WTC11 (cell line): ENCODE measurements at regions not wholly inside any gene's neighbourhood (a gene's known extent, or its start where the extent isn't known, plus 50 kb on each side); places are given as distances from the start of the nearest gene placed in this dataset.

ENCODE experiments used
- ATAC-seq: fragments of 200-7000 bp; cut with Tn5 transposase; 2 replicates; pipeline ENCODE4 v1.10.0; 2021; ENCODE audit warnings: mild to moderate bottlenecking, moderate library complexity
- CTCF ChIA-PET: fragments of 300-600 bp; sonication (Branson Sonifier 250); formaldehyde crosslinking; loops from one replicate; lab custom pipeline; 2021; ENCODE audit warnings: antibody characterized with exemption; lab: Charles Lee
- POLR2A ChIA-PET: fragments of 350-600 bp; sonication (Branson Sonifier 250); formaldehyde crosslinking; loops from one replicate; lab custom pipeline; 2021; ENCODE audit warnings: antibody characterized with exemption; lab: Charles Lee
- DNase-seq: peaks from one replicate; pipeline ENCODE4 v3.0.0; 2021; ENCODE audit warnings: low spot score
- H3K27ac Mint-ChIP-seq: 2 replicates; pipeline ENCODE4 v1.8.0; 2021; ENCODE audit warnings: mixed read lengths
- H3K27me3 Mint-ChIP-seq: 2 replicates; pipeline ENCODE4 v1.8.0; 2021; ENCODE audit warnings: low read depth, mild to moderate bottlenecking, moderate library complexity, mixed read lengths
- H3K36me3 Mint-ChIP-seq: 2 replicates; pipeline ENCODE4 v1.8.0; 2021; ENCODE audit warnings: mixed read lengths
- H3K4me1 Mint-ChIP-seq: 2 replicates; pipeline ENCODE4 v1.8.0; 2022; ENCODE audit warnings: mixed read lengths
- H3K4me3 Mint-ChIP-seq: 2 replicates; pipeline ENCODE4 v1.8.0; 2021; ENCODE audit warnings: mild to moderate bottlenecking, moderate library complexity, mixed read lengths
- H3K9me3 Mint-ChIP-seq: 2 replicates; pipeline ENCODE4 v1.8.0; 2021; ENCODE audit warnings: mixed read lengths
- FOXP1 ChIP-seq: sonication (generic); formaldehyde crosslinking; IDR thresholded peaks from 2 replicates; pipeline ENCODE4 v1.8.0; 2022; ENCODE audit warnings: missing genetic modification reagents, mild to moderate bottlenecking, moderate library complexity, borderline replicate concordance
- HMGA2 ChIP-seq: fragments of 250-450 bp; sonication (Bioruptor Pico); IDR thresholded peaks from 2 replicates; pipeline ENCODE4 v1.4.0; 2021; ENCODE audit warnings: mild to moderate bottlenecking, moderate library complexity
- NR3C1 ChIP-seq: sonication (generic); formaldehyde crosslinking; conservative IDR thresholded peaks from 2 replicates; pipeline ENCODE4 v1.8.1; 2023; ENCODE audit warnings: low read depth, mild to moderate bottlenecking, missing genetic modification reagents
- RELA ChIP-seq: sonication (generic); formaldehyde crosslinking; IDR thresholded peaks from 2 replicates; pipeline ENCODE4 v1.8.1; 2022; ENCODE audit warnings: missing genetic modification reagents, mild to moderate bottlenecking, borderline replicate concordance
- TEAD1 ChIP-seq: sonication (generic); formaldehyde crosslinking; IDR thresholded peaks from 2 replicates; pipeline ENCODE4 v1.8.0; 2022; ENCODE audit warnings: mild to moderate bottlenecking, missing genetic modification reagents
- ZNF138 ChIP-seq: sonication (generic); formaldehyde crosslinking; conservative IDR thresholded peaks from 2 replicates; pipeline ENCODE4 v1.8.1; 2022; ENCODE audit warnings: mild to moderate bottlenecking, moderate library complexity, missing genetic modification reagents
- ZNF232 ChIP-seq: sonication (generic); formaldehyde crosslinking; IDR thresholded peaks from 2 replicates; pipeline ENCODE4 v1.8.0; 2022; ENCODE audit warnings: mild to moderate bottlenecking, missing genetic modification reagents
- ZNF396 ChIP-seq: fragments of 250-450 bp; sonication (Bioruptor Pico); IDR thresholded peaks from 2 replicates; pipeline ENCODE4 v1.8.0; 2021; ENCODE audit warnings: mild to moderate bottlenecking, moderate library complexity, borderline replicate concordance
- TF ChIP-seq, protein P1 (sequence below): sonication (generic); formaldehyde crosslinking; IDR thresholded peaks from 2 replicates; pipeline ENCODE4 v1.8.0; 2022; ENCODE audit warnings: mild to moderate bottlenecking, missing genetic modification reagents
- TF ChIP-seq, protein P2 (sequence below): sonication (generic); formaldehyde crosslinking; IDR thresholded peaks from 2 replicates; pipeline ENCODE4 v1.8.0; 2022; ENCODE audit warnings: mild to moderate bottlenecking, missing genetic modification reagents
- TF ChIP-seq, protein P3 (sequence below): sonication (generic); formaldehyde crosslinking; IDR thresholded peaks from 2 replicates; pipeline ENCODE4 v1.8.1; 2022; ENCODE audit warnings: low read depth, mild to moderate bottlenecking, moderate library complexity, missing genetic modification reagents, borderline replicate concordance
- TF ChIP-seq, protein P4 (sequence below): sonication (generic); formaldehyde crosslinking; IDR thresholded peaks from 2 replicates; pipeline ENCODE4 v1.8.0; 2022; ENCODE audit warnings: mild to moderate bottlenecking, missing genetic modification reagents
- TF ChIP-seq, protein P5 (sequence below): sonication (generic); formaldehyde crosslinking; IDR thresholded peaks from 2 replicates; pipeline ENCODE4 v1.8.0; 2023; ENCODE audit warnings: mild to moderate bottlenecking, missing genetic modification reagents

DNA sequence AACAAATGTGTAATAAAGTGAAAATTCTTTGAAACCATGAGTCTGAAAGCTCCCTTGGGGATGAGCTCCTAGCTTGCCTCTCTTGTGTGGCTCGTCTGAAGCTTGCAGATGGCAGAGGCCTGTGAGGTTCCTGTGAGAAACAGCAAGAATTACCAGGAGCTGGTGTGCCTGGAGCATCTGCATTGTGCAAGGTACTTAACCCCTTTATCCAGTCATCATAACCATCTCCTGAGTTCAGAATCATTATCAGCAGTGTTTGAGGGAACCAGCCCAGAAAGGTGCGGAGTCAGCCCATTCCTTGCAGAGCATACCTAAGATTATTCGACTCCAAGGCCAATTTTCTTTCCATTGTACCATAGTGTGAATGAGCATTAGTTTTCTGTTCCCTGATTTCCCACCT lies 51.7 kb upstream of the TRA2B start:
- ATAC-seq = no peak
- POLR2A ChIA-PET = no interaction called here

DNA sequence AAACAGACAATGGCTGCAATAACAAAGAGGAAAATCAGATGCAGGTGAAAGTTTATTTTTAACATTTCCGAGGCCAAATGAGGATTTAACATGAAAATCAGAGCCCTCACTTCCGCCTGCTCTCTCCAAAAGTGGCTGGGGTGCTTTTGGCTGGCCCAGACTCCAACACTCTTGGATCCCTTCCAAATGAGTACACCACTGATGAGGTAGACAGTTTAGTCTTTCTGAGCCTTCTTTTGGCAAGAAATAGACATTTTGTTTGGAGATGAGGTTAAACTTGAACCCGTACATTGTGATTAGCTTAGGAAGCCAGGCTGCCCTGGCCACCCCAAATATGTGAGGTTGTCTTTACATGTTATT lies 51.0 kb upstream of the TRA2B start:
- Mint-ChIP-seq H3K9me3 (no peaks in the 10 kb centered on the region), H3K27ac (no peak overlapping the region), H3K4me3 (no peak overlapping the region), H3K27me3 (peaks cover 6% of the 10 kb centered on the region; the same call in 1 of the 2 replicates), H3K36me3 (no peaks in the 10 kb centered on the region), H3K4me1 (peaks cover 3% of the 10 kb centered on the region; the same call in 1 of the 2 replicates)
- TF ChIP-seq ZNF232 (CRISPR knock-in tag) (no peak), TEAD1 (CRISPR knock-in tag) (no peak), HMGA2 (CRISPR knock-in tag) (no peak), ZNF138 (CRISPR knock-in tag) (no peak), ZNF396 (CRISPR knock-in tag) (no peak), FOXP1 (CRISPR knock-in tag) (no peak), RELA (CRISPR knock-in tag) (no peak), NR3C1 (CRISPR knock-in tag) (no peak)
- TF ChIP-seq, protein P1, sequence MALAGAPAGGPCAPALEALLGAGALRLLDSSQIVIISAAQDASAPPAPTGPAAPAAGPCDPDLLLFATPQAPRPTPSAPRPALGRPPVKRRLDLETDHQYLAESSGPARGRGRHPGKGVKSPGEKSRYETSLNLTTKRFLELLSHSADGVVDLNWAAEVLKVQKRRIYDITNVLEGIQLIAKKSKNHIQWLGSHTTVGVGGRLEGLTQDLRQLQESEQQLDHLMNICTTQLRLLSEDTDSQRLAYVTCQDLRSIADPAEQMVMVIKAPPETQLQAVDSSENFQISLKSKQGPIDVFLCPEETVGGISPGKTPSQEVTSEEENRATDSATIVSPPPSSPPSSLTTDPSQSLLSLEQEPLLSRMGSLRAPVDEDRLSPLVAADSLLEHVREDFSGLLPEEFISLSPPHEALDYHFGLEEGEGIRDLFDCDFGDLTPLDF (CRISPR knock-in tag) = no peak
- TF ChIP-seq, protein P2, sequence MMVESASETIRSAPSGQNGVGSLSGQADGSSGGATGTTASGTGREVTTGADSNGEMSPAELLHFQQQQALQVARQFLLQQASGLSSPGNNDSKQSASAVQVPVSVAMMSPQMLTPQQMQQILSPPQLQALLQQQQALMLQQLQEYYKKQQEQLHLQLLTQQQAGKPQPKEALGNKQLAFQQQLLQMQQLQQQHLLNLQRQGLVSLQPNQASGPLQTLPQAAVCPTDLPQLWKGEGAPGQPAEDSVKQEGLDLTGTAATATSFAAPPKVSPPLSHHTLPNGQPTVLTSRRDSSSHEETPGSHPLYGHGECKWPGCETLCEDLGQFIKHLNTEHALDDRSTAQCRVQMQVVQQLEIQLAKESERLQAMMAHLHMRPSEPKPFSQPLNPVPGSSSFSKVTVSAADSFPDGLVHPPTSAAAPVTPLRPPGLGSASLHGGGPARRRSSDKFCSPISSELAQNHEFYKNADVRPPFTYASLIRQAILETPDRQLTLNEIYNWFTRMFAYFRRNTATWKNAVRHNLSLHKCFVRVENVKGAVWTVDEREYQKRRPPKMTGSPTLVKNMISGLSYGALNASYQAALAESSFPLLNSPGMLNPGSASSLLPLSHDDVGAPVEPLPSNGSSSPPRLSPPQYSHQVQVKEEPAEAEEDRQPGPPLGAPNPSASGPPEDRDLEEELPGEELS (CRISPR knock-in tag) = no peak
- TF ChIP-seq, protein P3, sequence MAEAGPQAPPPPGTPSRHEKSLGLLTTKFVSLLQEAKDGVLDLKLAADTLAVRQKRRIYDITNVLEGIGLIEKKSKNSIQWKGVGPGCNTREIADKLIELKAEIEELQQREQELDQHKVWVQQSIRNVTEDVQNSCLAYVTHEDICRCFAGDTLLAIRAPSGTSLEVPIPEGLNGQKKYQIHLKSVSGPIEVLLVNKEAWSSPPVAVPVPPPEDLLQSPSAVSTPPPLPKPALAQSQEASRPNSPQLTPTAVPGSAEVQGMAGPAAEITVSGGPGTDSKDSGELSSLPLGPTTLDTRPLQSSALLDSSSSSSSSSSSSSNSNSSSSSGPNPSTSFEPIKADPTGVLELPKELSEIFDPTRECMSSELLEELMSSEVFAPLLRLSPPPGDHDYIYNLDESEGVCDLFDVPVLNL (CRISPR knock-in tag) = no peak
- ATAC-seq (no peak), DNase-seq (no peak)
- CTCF ChIA-PET = interaction anchor here (0.8 to 4.2 kb wide), 11 partner anchors 12 to 552 kb away, joined by 3 to 31 read pairs (median 9); no protein-coding TSS in a partner anchor
- POLR2A ChIA-PET = no interaction called here

More for the DNA sequence above, 51.7 kb upstream of the TRA2B start:
- Mint-ChIP-seq H3K9me3 (no peaks in the 10 kb centered on the region), H3K4me3 (no peak overlapping the region), H3K27ac (no peak overlapping the region), H3K4me1 (no peaks in the 10 kb centered on the region)
- no peak for DNase-seq
- TF ChIP-seq, protein P4, sequence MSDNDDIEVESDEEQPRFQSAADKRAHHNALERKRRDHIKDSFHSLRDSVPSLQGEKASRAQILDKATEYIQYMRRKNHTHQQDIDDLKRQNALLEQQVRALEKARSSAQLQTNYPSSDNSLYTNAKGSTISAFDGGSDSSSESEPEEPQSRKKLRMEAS (CRISPR knock-in tag) = no peak
- TF ChIP-seq, protein P5, sequence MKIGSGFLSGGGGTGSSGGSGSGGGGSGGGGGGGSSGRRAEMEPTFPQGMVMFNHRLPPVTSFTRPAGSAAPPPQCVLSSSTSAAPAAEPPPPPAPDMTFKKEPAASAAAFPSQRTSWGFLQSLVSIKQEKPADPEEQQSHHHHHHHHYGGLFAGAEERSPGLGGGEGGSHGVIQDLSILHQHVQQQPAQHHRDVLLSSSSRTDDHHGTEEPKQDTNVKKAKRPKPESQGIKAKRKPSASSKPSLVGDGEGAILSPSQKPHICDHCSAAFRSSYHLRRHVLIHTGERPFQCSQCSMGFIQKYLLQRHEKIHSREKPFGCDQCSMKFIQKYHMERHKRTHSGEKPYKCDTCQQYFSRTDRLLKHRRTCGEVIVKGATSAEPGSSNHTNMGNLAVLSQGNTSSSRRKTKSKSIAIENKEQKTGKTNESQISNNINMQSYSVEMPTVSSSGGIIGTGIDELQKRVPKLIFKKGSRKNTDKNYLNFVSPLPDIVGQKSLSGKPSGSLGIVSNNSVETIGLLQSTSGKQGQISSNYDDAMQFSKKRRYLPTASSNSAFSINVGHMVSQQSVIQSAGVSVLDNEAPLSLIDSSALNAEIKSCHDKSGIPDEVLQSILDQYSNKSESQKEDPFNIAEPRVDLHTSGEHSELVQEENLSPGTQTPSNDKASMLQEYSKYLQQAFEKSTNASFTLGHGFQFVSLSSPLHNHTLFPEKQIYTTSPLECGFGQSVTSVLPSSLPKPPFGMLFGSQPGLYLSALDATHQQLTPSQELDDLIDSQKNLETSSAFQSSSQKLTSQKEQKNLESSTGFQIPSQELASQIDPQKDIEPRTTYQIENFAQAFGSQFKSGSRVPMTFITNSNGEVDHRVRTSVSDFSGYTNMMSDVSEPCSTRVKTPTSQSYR (CRISPR knock-in tag) = no peak
- TF ChIP-seq, all 79 proteins: peak for 0
- CTCF ChIA-PET = interaction anchor here (0.7 to 4.2 kb wide), 10 partner anchors 13 to 288 kb away, joined by 3 to 31 read pairs (median 8); no protein-coding TSS in a partner anchor
- Mint-ChIP-seq H3K36me3 (no peaks in the 10 kb centered on the region), H3K27me3 (peaks cover under 1% of the 10 kb centered on the region; the same call in 1 of the 2 replicates)
